AG09309 (cell line): ENCODE measurements at regions not wholly inside any gene's neighbourhood (a gene's known extent, or its start where the extent isn't known, plus 50 kb on each side); places are given as distances from the start of the nearest gene placed in this dataset.

Experiments
- DNase-seq: peaks from one replicate; pipeline ENCODE4 v3.0.0-alpha.2; 2010; ENCODE audit warnings: low read depth
- H3K4me3 ChIP-seq: 2 replicates; pipeline ENCODE4 v1.5.1; 2011; ENCODE audit warnings: mild to moderate bottlenecking, low read depth, low read length, moderate library complexity; ENCODE audit not compliant: control insufficient read depth
- TF ChIP-seq, protein P1 (sequence below): IDR thresholded peaks from 2 replicates; pipeline ENCODE4 v1.5.1; 2011; ENCODE audit warnings: mild to moderate bottlenecking, low read depth, low read length, inconsistent platforms; ENCODE audit not compliant: insufficient read depth, control insufficient read depth; ENCODE audit errors: missing control alignments

DNA sequence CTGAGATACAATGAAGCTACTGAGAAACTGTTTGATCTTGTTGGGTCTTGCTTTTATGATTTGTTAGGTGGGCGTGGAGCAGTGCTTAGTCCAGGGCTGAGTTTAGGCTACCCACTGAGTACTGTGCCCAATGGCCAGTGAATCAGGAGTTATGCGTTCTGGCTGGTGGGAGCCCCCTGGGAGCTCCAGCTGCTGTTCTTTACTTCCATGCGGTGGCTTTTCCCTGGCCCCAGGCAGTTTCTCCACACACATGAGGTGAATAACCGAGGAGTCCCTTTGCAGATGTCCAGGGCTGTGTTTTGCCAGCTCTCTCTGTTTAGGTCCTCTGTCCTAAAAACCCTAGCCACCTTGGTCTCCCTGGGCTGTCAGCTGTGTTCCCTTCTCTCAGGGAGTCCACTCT lies 106.5 kb downstream of the KLF13 start:
- no peak for DNase-seq
- H3K4me3 ChIP-seq, result no peak overlapping the region
- TF ChIP-seq, protein P1, sequence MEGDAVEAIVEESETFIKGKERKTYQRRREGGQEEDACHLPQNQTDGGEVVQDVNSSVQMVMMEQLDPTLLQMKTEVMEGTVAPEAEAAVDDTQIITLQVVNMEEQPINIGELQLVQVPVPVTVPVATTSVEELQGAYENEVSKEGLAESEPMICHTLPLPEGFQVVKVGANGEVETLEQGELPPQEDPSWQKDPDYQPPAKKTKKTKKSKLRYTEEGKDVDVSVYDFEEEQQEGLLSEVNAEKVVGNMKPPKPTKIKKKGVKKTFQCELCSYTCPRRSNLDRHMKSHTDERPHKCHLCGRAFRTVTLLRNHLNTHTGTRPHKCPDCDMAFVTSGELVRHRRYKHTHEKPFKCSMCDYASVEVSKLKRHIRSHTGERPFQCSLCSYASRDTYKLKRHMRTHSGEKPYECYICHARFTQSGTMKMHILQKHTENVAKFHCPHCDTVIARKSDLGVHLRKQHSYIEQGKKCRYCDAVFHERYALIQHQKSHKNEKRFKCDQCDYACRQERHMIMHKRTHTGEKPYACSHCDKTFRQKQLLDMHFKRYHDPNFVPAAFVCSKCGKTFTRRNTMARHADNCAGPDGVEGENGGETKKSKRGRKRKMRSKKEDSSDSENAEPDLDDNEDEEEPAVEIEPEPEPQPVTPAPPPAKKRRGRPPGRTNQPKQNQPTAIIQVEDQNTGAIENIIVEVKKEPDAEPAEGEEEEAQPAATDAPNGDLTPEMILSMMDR, result no peak

DNA sequence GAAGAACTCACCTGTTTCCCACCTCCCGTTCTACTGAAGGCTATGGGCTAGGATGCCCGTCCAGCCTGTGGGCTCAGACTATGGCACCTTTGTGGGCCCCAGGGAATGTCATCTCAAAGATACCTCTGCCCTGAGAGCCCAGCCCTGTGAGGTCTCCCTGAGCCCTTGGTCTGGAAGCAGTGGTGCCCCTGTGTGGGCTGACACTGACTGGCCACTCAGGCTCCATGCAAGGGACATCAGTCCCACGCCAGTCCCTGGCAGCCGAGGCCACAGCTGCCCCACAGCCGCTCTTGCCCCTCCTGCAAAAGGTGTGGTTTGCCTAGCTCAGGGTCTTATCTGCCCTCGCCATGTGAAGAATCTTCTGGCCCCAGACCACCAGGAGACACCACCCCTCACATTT lies 106.9 kb downstream of the KLF13 start:
- no peak overlapping the region for H3K4me3 ChIP-seq
- no peak for DNase-seq
- TF ChIP-seq, protein P1, result no peak

DNA sequence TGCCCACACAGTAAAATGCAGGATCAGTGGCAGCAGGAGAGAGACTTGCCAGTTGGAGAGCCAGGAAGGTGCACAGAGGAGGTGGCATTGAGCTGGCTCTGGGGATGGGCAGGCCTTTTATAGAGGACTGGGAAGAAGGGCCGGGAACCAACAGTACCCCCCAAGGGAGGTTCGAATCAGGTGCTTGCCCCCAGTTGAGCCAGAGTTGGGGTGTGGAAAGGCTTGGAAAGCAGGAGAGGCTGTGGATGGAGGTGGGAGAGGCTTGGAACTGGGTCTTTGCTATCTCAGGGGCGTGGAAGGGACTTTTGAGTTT lies 107.6 kb downstream of the KLF13 start:
- no peak overlapping the region; the same call in 1 of the 2 replicates for H3K4me3 ChIP-seq
- DNase-seq, result no peak

DNA sequence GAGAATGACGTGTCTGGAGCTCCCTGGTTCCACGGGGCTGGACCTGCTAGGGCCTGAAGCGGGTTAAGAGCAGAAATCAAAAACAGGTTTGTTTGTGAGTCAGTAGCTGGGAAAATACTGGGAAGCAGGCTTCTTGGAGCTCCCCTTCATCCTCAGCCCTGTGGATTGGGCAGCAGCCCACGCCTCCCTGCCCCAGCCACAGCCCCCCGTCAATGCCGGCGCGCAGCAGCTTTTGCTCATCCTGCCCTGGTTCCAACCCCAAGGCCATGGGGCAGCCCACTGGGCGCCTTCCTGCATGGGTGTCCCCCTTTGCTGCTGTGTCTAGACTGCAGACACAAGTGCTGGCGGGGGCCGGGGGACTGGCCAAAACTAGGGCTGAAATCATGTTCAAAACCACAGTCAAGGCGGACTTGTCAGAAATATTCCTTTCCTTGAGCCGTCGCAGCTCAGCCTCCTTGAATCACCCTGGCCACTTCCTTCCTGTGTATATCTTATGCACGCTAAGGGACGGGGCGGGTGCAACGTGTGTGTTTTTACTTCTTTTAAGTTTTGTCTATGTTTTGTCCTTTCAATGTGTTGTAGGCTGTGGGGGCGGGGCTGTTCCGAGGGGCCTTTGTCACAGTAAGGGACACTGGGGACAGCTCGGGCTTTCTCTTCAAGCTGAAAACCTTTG lies 108.1 kb downstream of the KLF13 start:
- TF ChIP-seq, protein P1, result no peak
- H3K4me3 ChIP-seq, result peak overlapping the region; percentile 30
- DNase-seq, result peak; percentile 84

More for the DNA sequence above, 107.6 kb downstream of the KLF13 start:
- TF ChIP-seq, protein P1, result no peak

DNA sequence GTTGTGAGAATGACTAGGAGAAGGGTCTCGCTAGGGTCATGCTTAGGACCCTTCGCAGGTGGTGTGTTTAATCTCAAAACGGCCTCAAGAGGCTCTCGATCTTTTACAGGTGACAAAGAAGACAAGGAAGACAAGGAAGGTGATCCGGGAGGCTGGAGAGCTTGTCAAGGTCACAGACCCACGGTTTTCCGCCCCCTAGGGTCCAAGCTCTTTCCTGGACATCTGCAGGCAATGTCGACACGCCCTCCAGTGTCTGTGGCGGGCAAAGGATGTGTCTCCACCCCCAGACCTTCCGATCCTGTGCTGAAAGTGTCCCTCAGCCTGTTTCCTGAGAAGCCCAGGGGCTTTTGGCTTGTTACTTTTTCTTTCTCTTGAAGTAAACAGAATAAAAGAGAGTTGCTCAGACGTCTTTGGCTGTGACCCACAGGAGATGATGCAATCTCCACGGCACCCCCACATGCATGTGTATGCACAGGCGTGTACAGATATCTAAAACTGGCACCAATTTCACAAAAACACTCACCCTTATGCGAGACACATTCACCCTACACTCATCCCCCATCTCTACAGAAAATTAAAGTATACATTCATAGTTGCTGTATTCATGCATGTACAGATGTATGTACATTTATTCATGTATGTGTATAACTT lies 108.8 kb downstream of the KLF13 start:
- TF ChIP-seq, protein P1, result peak; percentile 82
- peak overlapping the region; percentile 4 for H3K4me3 ChIP-seq
- DNase-seq, result peak; percentile 54

DNA sequence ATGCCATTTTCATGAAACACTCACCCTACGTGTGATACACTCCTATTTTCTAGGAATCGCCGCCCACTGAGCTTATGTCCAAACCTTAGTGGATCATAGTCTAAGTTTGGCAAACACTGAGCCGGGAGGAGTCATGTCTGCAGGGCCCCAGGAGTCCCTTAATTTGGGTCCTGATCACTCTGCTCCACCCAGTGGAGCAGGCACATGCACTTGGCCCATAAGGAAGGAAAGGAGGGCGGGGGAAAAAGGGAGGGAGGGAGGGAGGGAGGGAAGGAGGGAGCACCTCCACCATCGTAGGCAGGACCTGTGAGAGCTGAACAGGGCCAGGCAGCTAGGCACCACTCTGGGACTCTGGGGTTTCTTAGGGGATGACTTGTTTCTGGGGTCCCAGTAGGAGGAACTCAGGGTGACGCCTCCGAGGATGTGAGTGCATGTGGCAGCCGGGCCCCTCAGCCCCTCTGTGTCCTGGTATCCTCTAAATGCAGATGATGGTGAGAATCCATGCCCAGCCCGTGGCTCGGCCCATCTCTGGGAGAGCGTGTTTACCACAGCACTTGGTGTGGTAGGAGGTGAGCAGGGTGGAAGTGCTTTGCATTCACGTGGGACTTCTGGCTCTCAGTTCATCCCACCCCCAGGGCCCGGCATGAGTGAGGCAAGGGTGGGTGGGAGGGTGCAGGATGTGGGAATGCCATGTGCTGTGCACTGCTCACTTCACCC lies 109.4 kb downstream of the KLF13 start:
- H3K4me3 ChIP-seq, result no peak overlapping the region
- no peak for DNase-seq
- TF ChIP-seq, protein P1, result no peak
